GM12892 (cell line): ENCODE measurements at regions not wholly inside any gene's neighbourhood (a gene's known extent, or its start where the extent isn't known, plus 50 kb on each side); places are given as distances from the start of the nearest gene placed in this dataset.

Source experiments
- POLR2A ChIP-seq: IDR thresholded peaks from 2 replicates; pipeline ENCODE4 v1.6.1; 2011; ENCODE audit warnings: low read depth, low read length, control low read depth
- TAF1 ChIP-seq: IDR thresholded peaks from 2 replicates; pipeline ENCODE4 v1.6.1; 2011; ENCODE audit warnings: low read depth, mild to moderate bottlenecking, control low read depth, low read length, borderline replicate concordance

DNA sequence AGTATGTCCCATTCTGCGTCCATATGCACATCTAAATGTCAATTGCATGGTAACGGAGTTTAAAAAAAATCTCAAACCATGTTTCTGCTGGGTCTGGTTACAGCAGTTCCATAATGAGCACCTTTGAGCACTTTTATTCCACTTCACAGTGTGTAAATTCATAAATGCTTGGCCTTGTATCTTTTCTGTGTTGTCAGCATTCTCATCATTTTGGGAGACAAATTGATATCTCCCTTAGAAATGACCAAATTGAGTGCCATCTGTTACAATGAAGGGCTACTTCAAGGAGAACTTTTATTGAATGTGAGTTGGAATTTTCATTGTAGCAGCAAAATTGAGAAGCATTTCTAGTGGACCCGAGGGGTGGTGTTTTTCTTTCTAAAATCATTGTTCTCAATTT, 432.9 kb upstream of the PCDH9 start:
- TF ChIP-seq TAF1 = no peak
- TF ChIP-seq POLR2A = no peak
